ENCODE measurements at regions not wholly inside any gene's neighbourhood (a gene's known extent, or its start where the extent isn't known, plus 50 kb on each side); places are given as distances from the start of the nearest gene placed in this dataset.

DNA sequence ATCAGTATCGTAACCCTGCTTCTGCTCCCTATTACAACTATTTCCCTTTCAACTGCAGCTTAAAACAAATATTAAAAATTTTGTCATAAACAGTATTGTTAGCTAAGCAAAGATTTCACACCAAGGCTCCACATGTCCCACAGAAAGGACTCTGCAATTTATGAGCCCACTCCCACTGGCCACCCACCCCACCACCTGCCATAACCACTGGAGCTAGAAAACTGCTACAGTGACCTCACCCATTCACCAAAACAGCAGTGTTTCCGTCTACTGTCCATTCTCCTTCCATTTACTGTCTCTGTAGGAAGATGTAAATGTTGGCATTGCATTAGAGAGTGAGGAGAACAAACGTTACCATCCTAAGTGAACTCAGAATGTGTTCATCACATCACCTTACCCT is 150.9 kb downstream of the IMPG2 start:
- Histone ChIP-seq H4K8ac (ENCODE audit: low read depth in 2 of 2, low read length in 2 of 2) (no peak overlapping the region), H3K18ac (ENCODE audit: low read depth, low read length) (peak overlapping the region; percentile 96; the same call in 1 of the 2 replicates), H2AK9ac (replicated peaks; ENCODE audit: low read depth, low read length, poor library complexity) (no peak overlapping the region), H3K14ac (replicated peaks; ENCODE audit: low read depth, low read length) (peak overlapping the region; percentile 37; the same call in 1 of the 2 replicates), H3K4me3 (ENCODE audit: insufficient read depth, low read depth, low read length) (no peak overlapping the region), H2BK120ac (ENCODE audit: low read depth, low read length) (peak overlapping the region; percentile 46; the same call in 1 of the 2 replicates), H3K4me2 (ENCODE audit: low read depth, low read length) (no peak overlapping the region), H4K5ac (ENCODE audit: low read depth, low read length) (peak overlapping the region; percentile 48; the same call in 1 of the 2 replicates), H3K4me1 (ENCODE audit: control insufficient read depth, insufficient read depth, low read length) (peaks cover 5% of the 10 kb centered on the region), H2AFZ (replicated peaks; ENCODE audit: low read length, poor library complexity) (no peak overlapping the region), H3K27ac (ENCODE audit: insufficient read depth, low read length) (no peak overlapping the region), H3K4ac (ENCODE audit: low read depth, low read length) (no peak overlapping the region), H3K27me3 (ENCODE audit: control insufficient read depth, insufficient read depth, low read length) (no peaks in the 10 kb centered on the region; the same call in 1 of the 2 replicates), H3K9me1 (ENCODE audit: insufficient read depth, low read length) (peaks cover 5% of the 10 kb centered on the region; the same call in 1 of the 2 replicates), H2BK5ac (ENCODE audit: low read depth, low read length, poor library complexity, severe bottlenecking) (peak overlapping the region; percentile 57), H2BK15ac (ENCODE audit: low read depth, low read length) (peak overlapping the region; percentile 57; the same call in 1 of the 3 replicates), H3K9ac (ENCODE audit: low read depth, low read length) (no peak overlapping the region), H3K36me3 (ENCODE audit: control insufficient read depth, insufficient read depth, low read length) (no peaks in the 10 kb centered on the region), H3K23ac (ENCODE audit: low read depth, low read length) (no peak overlapping the region), H2BK20ac (ENCODE audit: low read depth, low read length) (0 out of 2 replicates have a peak overlapping the region, but pooled peaks have one; percentile 22), H3K56ac (ENCODE audit: extremely low read depth, insufficient read depth, low read length) (no peak overlapping the region), H4K20me1 (ENCODE audit: insufficient read depth, low read length) (no peaks in the 10 kb centered on the region), H2AK5ac (ENCODE audit: low read depth, low read length) (no peak overlapping the region), H4K91ac (ENCODE audit: insufficient read depth, low read depth, low read length) (0 out of 2 replicates have a peak overlapping the region, but pooled peaks have one; percentile 19), H3K9me3 (ENCODE audit: control insufficient read depth, insufficient read depth, low read length) (no peaks in the 10 kb centered on the region), H3K79me1 (ENCODE audit: low read depth in 1 of 2, low read length in 2 of 2) (no peaks in the 10 kb centered on the region)
- DNase-seq (no peak), ATAC-seq (ENCODE audit: low read depth) (peak; percentile 9; the same call in 1 of the 2 replicates)
- no CpG with 5 or more reads among the region's 3 CpGs for whole genome bisulfite sequencing, 2 experiments (ENCODE audit: extremely low coverage in 2 of 2, insufficient read length in 1 of 2)
- intact Hi-C loops (cut with micrococcal nuclease), result no loop called here
- POLR2A ChIA-PET (ENCODE audit: unreplicated experiment), result no interaction called here
- dilution Hi-C loops (cut with HindIII; ENCODE audit: low sequenced_read_pairs, unreplicated experiment), result no loop called here
- in situ Hi-C loops (cut with MboI; ENCODE audit: low sequenced_read_pairs), result no loop called here
- TF ChIP-seq MXI1 (IDR thresholded peaks at IDR 0.05; ENCODE audit: borderline replicate concordance, low read depth, low read length) (no peak), BHLHE40 (IDR thresholded peaks at IDR 0.05; ENCODE audit: low read depth, low read length) (no peak), NFE2L2 (IDR thresholded peaks at IDR 0.05; ENCODE audit: low read depth, low read length) (no peak), RFX5 (IDR thresholded peaks at IDR 0.05; ENCODE audit: low read depth, low read length) (no peak), POLR2A (IDR thresholded peaks at IDR 0.05; ENCODE audit: low read depth, low read length) (no peak), FOS (IDR thresholded peaks at IDR 0.05; ENCODE audit: low read depth, low read length) (no peak), SMC3 (IDR thresholded peaks at IDR 0.05; ENCODE audit: low read depth, low read length) (no peak), CHD1 (IDR thresholded peaks at IDR 0.05; ENCODE audit: low read depth, low read length) (no peak), MAZ (IDR thresholded peaks at IDR 0.05; ENCODE audit: borderline replicate concordance, low read depth, low read length) (no peak), CEBPB (IDR thresholded peaks at IDR 0.05; ENCODE audit: low read depth, low read length) (no peak), RAD21 (IDR thresholded peaks at IDR 0.05; ENCODE audit: low read length) (no peak), MAFK (IDR thresholded peaks at IDR 0.05; ENCODE audit: low read depth, low read length) (no peak), RCOR1 (IDR thresholded peaks at IDR 0.05; ENCODE audit: insufficient replicate concordance, low read length) (no peak)
- TF ChIP-seq, protein P1, sequence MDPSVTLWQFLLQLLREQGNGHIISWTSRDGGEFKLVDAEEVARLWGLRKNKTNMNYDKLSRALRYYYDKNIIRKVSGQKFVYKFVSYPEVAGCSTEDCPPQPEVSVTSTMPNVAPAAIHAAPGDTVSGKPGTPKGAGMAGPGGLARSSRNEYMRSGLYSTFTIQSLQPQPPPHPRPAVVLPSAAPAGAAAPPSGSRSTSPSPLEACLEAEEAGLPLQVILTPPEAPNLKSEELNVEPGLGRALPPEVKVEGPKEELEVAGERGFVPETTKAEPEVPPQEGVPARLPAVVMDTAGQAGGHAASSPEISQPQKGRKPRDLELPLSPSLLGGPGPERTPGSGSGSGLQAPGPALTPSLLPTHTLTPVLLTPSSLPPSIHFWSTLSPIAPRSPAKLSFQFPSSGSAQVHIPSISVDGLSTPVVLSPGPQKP (IDR thresholded peaks at IDR 0.05; ENCODE audit: borderline replicate concordance, low read depth, low read length), result no peak
- TF ChIP-seq, protein P2, sequence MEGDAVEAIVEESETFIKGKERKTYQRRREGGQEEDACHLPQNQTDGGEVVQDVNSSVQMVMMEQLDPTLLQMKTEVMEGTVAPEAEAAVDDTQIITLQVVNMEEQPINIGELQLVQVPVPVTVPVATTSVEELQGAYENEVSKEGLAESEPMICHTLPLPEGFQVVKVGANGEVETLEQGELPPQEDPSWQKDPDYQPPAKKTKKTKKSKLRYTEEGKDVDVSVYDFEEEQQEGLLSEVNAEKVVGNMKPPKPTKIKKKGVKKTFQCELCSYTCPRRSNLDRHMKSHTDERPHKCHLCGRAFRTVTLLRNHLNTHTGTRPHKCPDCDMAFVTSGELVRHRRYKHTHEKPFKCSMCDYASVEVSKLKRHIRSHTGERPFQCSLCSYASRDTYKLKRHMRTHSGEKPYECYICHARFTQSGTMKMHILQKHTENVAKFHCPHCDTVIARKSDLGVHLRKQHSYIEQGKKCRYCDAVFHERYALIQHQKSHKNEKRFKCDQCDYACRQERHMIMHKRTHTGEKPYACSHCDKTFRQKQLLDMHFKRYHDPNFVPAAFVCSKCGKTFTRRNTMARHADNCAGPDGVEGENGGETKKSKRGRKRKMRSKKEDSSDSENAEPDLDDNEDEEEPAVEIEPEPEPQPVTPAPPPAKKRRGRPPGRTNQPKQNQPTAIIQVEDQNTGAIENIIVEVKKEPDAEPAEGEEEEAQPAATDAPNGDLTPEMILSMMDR (conservative IDR thresholded peaks at IDR 0.05; ENCODE audit: low read depth, low read length), result no peak
- TF ChIP-seq, protein P3, sequence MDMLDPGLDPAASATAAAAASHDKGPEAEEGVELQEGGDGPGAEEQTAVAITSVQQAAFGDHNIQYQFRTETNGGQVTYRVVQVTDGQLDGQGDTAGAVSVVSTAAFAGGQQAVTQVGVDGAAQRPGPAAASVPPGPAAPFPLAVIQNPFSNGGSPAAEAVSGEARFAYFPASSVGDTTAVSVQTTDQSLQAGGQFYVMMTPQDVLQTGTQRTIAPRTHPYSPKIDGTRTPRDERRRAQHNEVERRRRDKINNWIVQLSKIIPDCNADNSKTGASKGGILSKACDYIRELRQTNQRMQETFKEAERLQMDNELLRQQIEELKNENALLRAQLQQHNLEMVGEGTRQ (IDR thresholded peaks at IDR 0.05; ENCODE audit: low read depth, low read length), result no peak
- CTCF ChIA-PET, result no interaction called here
- BruUV-seq (replicated peaks), result no TSS peak

Measured in IMR-90 (cell line).